ENCODE measurements at regions not wholly inside any gene's neighbourhood (a gene's known extent, or its start where the extent isn't known, plus 50 kb on each side); places are given as distances from the start of the nearest gene placed in this dataset.

- DNase-seq (ENCODE audit: low read depth, low spot score) (no peak), FAIRE-seq (no peak)
- no peak overlapping the region for H3K4me2 ChIP-seq (ENCODE audit: insufficient read depth, low read length)
- H3K27me3 ChIP-seq (ENCODE audit: control insufficient read depth in 2 of 2, insufficient read depth in 2 of 2, low read length in 2 of 2): no peaks in the 10 kb centered on the region
- H4K20me1 ChIP-seq (replicated peaks; ENCODE audit: control insufficient read depth, extremely low read depth, insufficient read depth, low read length): no peaks in the 10 kb centered on the region
- no peak overlapping the region for H3K9ac ChIP-seq (replicated peaks; ENCODE audit: extremely low read depth, insufficient read depth, low read length)
- TF ChIP-seq MAX (IDR thresholded peaks at IDR 0.05; ENCODE audit: insufficient read depth, insufficient read length) (no peak), FOS (IDR thresholded peaks at IDR 0.05; ENCODE audit: borderline replicate concordance, insufficient read depth, low read length) (no peak), GATA2 (IDR thresholded peaks at IDR 0.05; ENCODE audit: insufficient read depth, insufficient read length, low read depth, low read length) (no peak), EZH2 (IDR thresholded peaks at IDR 0.05; ENCODE audit: borderline replicate concordance, low read depth, low read length, severe bottlenecking) (no peak), CTCF (IDR thresholded peaks at IDR 0.05; ENCODE audit: extremely low read depth in 1 of 2, insufficient read depth in 1 of 2, low read depth in 1 of 2, low read length in 2 of 2) (no peak), POLR2A (IDR thresholded peaks at IDR 0.05; ENCODE audit: low read depth, low read length) (no peak), MYC (IDR thresholded peaks at IDR 0.05; ENCODE audit: low read depth, low read length) (no peak), JUN (IDR thresholded peaks at IDR 0.05; ENCODE audit: borderline replicate concordance, insufficient read depth, insufficient read length, low read depth) (no peak), POLR2AphosphoS5 (IDR thresholded peaks at IDR 0.05; ENCODE audit: insufficient read depth, low read depth, low read length) (no peak)
- no peaks in the 10 kb centered on the region for H3K36me3 ChIP-seq (ENCODE audit: control insufficient read depth in 2 of 2, extremely low read depth in 1 of 2, insufficient read depth in 2 of 2, low read length in 2 of 2)
- no peaks in the 10 kb centered on the region for H3K9me3 ChIP-seq (replicated peaks; ENCODE audit: control insufficient read depth, insufficient read depth, low read length)
- H2AFZ ChIP-seq (ENCODE audit: low read depth, low read length): no peak overlapping the region
- dilution Hi-C loops (cut with MboI; ENCODE audit: extremely low pct_ligation_motif_present, low sequenced_read_pairs) (no loop called here), intact Hi-C loops (cut with micrococcal nuclease) (no loop called here)
- ChIA-PET POLR2A (no interaction called here), CTCF (no interaction called here)
- H3K27ac ChIP-seq (ENCODE audit: insufficient read depth, low read depth, low read length): no peak overlapping the region
- BruUV-seq (replicated peaks): no TSS peak
- H3K4me1 ChIP-seq (ENCODE audit: control insufficient read depth, extremely low read depth, insufficient read depth, low read length): no peaks in the 10 kb centered on the region
- no peaks in the 10 kb centered on the region for H3K79me2 ChIP-seq (ENCODE audit: control insufficient read depth, insufficient read depth, low read length)
- H3K4me3 ChIP-seq (replicated peaks in 1 of 3; ENCODE audit: insufficient read depth in 1 of 3, low read depth in 1 of 3, low read length in 3 of 3): no peak overlapping the region
- no peaks in the 10 kb centered on the region for H3K9me1 ChIP-seq (replicated peaks; ENCODE audit: control insufficient read depth, extremely low read depth, insufficient read depth, low read length)
Observed at GRCh38 chr3:174536319-174536718, 322.8 kb upstream of the NAALADL2 start.

Measured in endothelial cell of umbilical vein (primary cell).